Endothelial cell of umbilical vein (primary cell): ENCODE measurements at regions not wholly inside any gene's neighbourhood (a gene's known extent, or its start where the extent isn't known, plus 50 kb on each side); places are given as distances from the start of the nearest gene placed in this dataset.

Experiments used
- BruUV-seq: library from RNA; stranded (reverse); fragments of 400-500 nt; replicated peaks from 2 replicates; lab custom pipeline; 2021; lab: Mats Ljungman, UMichigan
- CTCF ChIA-PET: fragments of 300-600, 350-600 bp; sonication (Branson Sonifier 250); formaldehyde crosslinking; loops from one replicate; lab custom pipeline; 2021; ENCODE audit warnings: antibody characterized with exemption, inconsistent platforms; lab: Charles Lee
- POLR2A ChIA-PET: fragments of 300-600, 350-600 bp; sonication (Branson Sonifier 250); formaldehyde crosslinking; loops from one replicate; lab custom pipeline; 2021; ENCODE audit warnings: antibody characterized with exemption, inconsistent platforms; lab: Charles Lee
- DNase-seq: peaks from one replicate; pipeline ENCODE4 v3.0.0-alpha.2; 2011; ENCODE audit warnings: low read depth, low spot score
- FAIRE-seq: peaks from 2 replicates; lab custom pipeline; 2011; peaks lifted over from hg19 to GRCh38; lab: Jason Lieb, UNC
- H2AFZ ChIP-seq: 2 replicates; pipeline ENCODE4 v1.6.0; 2012; ENCODE audit warnings: low read depth, low read length, control low read depth, inconsistent platforms
- H3K27ac ChIP-seq: 2 replicates; pipeline ENCODE4 v1.5.1; 2011; ENCODE audit warnings: low read depth, mild to moderate bottlenecking, control low read depth, low read length, moderate library complexity; ENCODE audit not compliant: insufficient read depth
- H3K27me3 ChIP-seq, 2 experiments: 2 replicates each; pipeline versions ENCODE4 v1.6.0 to v1.6.1; 2011; ENCODE audit warnings: low read length in 2 of 2, mixed read lengths in 1 of 2; ENCODE audit not compliant: control insufficient read depth in 2 of 2, insufficient read depth in 2 of 2
- H3K36me3 ChIP-seq, 2 experiments: 2 replicates in 1 of 2; 3 replicates in 1 of 2; pipeline ENCODE4 v1.5.1; 2011; ENCODE audit warnings: low read length in 2 of 2, mild to moderate bottlenecking in 1 of 2, moderate library complexity in 1 of 2; ENCODE audit not compliant: control insufficient read depth in 2 of 2, insufficient read depth in 2 of 2; ENCODE audit errors: extremely low read depth in 1 of 2
- H3K4me1 ChIP-seq: 3 replicates; pipeline ENCODE4 v1.5.1; 2011; ENCODE audit warnings: mild to moderate bottlenecking, low read length; ENCODE audit not compliant: control insufficient read depth, insufficient read depth; ENCODE audit errors: extremely low read depth
- H3K4me2 ChIP-seq: 2 replicates; pipeline ENCODE4 v1.6.1; 2011; ENCODE audit warnings: low read length, control low read depth, mixed read lengths; ENCODE audit not compliant: insufficient read depth
- H3K4me3 ChIP-seq, 3 experiments: fragments of 200-600 bp in 1 of 3; sonication (generic), shearing (Covaris generic) in 1 of 3; replicated peaks in 1 of 3; 2 replicates each; pipeline ENCODE4 v1.5.1; 2011 to 2016; ENCODE audit warnings: control low read depth in 3 of 3, low read length in 3 of 3, mild to moderate bottlenecking in 2 of 3, inconsistent platforms in 1 of 3, low read depth in 1 of 3, moderate library complexity in 1 of 3; ENCODE audit not compliant: insufficient read depth in 1 of 3
- H3K79me2 ChIP-seq: 2 replicates; pipeline ENCODE4 v1.6.0; 2012; ENCODE audit warnings: low read length, inconsistent platforms; ENCODE audit not compliant: control insufficient read depth, insufficient read depth
- H3K9ac ChIP-seq: replicated peaks from 2 replicates; pipeline ENCODE3; 2011; ENCODE audit warnings: low read length, control low read depth; ENCODE audit not compliant: insufficient read depth; ENCODE audit errors: extremely low read depth
- H3K9me1 ChIP-seq: replicated peaks from 3 replicates; pipeline ENCODE4 v1.6.0; 2011; ENCODE audit warnings: mild to moderate bottlenecking, low read length; ENCODE audit not compliant: control insufficient read depth, insufficient read depth; ENCODE audit errors: extremely low read depth
- H3K9me3 ChIP-seq: replicated peaks from 2 replicates; pipeline ENCODE4 v1.5.1; 2012; ENCODE audit warnings: low read length, inconsistent platforms; ENCODE audit not compliant: control insufficient read depth, insufficient read depth
- H4K20me1 ChIP-seq: replicated peaks from 2 replicates; pipeline ENCODE3; 2011; ENCODE audit warnings: mild to moderate bottlenecking, low read length; ENCODE audit not compliant: control insufficient read depth, insufficient read depth; ENCODE audit errors: extremely low read depth
- EZH2 ChIP-seq: IDR thresholded peaks from 2 replicates; pipeline ENCODE4 v1.6.1; 2012; ENCODE audit warnings: borderline replicate concordance, low read depth, mild to moderate bottlenecking, moderate library complexity, low read length, inconsistent platforms; ENCODE audit not compliant: severe bottlenecking
- FOS ChIP-seq: IDR thresholded peaks from 2 replicates; pipeline ENCODE4 v1.6.1; 2011; ENCODE audit warnings: mild to moderate bottlenecking, low read length, moderate library complexity, borderline replicate concordance; ENCODE audit not compliant: insufficient read depth
- JUN ChIP-seq: IDR thresholded peaks from 2 replicates; pipeline ENCODE4 v1.6.1; 2011; ENCODE audit warnings: borderline replicate concordance, low read depth; ENCODE audit not compliant: insufficient read length, insufficient read depth
- MYC ChIP-seq: IDR thresholded peaks from one replicate; pipeline ENCODE4 v1.6.1; 2011; ENCODE audit warnings: mild to moderate bottlenecking, low read depth, low read length
- POLR2A ChIP-seq: IDR thresholded peaks from 2 replicates; pipeline ENCODE4 v1.6.1; 2012; ENCODE audit warnings: low read depth, mild to moderate bottlenecking, control low read depth, low read length
- POLR2AphosphoS5 ChIP-seq: IDR thresholded peaks from 2 replicates; pipeline ENCODE4 v1.6.1; 2012; ENCODE audit warnings: low read depth, mild to moderate bottlenecking, control low read depth, low read length, moderate library complexity; ENCODE audit not compliant: insufficient read depth
- dilution Hi-C: fragments of 300-500 bp; cut with MboI; formaldehyde crosslinking; loops from one replicate; pipeline ENCODE4 v1.15.0; 2019; ENCODE audit warnings: low sequenced_read_pairs; ENCODE audit not compliant: extremely low pct_ligation_motif_present
- intact Hi-C: fragments of 100-400 bp; cut with micrococcal nuclease; formaldehyde crosslinking; loops from one replicate; pipeline ENCODE4 v1.10.0; 2022
- TF ChIP-seq, protein P1 (sequence below): IDR thresholded peaks from 2 replicates; pipeline ENCODE4 v1.6.1; 2011; ENCODE audit not compliant: insufficient read depth, insufficient read length
- TF ChIP-seq, protein P2 (sequence below), 2 donors: IDR thresholded peaks; 1 replicate in 1 of 2; 2 replicates in 1 of 2; pipeline ENCODE4 v1.5.1; 2011; ENCODE audit warnings: low read length in 2 of 2, mild to moderate bottlenecking in 2 of 2, moderate library complexity in 2 of 2, control low read depth in 1 of 2, inconsistent platforms in 1 of 2, low read depth in 1 of 2; ENCODE audit not compliant: insufficient read depth in 1 of 2; ENCODE audit errors: extremely low read depth in 1 of 2

DNA sequence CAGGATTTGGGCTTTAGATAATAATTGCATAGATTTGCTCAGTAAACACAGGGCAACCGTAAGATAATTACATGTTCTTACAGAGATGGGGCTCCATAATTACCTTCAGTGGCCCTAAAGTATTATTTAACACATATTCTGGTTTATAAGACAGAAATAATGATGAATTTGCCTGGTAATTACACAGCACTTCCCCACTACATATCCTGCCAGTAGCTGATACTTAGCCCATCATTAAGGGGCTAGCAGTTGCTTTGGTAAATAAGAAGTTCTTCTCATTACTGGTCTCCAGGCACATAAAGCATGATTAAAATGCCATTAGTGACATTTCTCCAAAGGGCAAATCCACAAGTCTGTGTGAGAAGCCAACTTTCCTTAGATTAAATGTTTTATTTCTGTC, 158.7 kb downstream of the NUAK1 start:
- no peak overlapping the region for H3K27ac ChIP-seq
- DNase-seq (no peak), FAIRE-seq (no peak)
- BruUV-seq, result no TSS peak
- no peak overlapping the region for H3K4me2 ChIP-seq
- H4K20me1 ChIP-seq, result no peaks in the 10 kb centered on the region
- dilution Hi-C loops (no loop called here), intact Hi-C loops (no loop called here)
- H2AFZ ChIP-seq, result no peak overlapping the region
- no peak overlapping the region for H3K4me3 ChIP-seq
- H3K9me3 ChIP-seq, result no peaks in the 10 kb centered on the region
- H3K79me2 ChIP-seq, result no peaks in the 10 kb centered on the region
- no peak overlapping the region for H3K9ac ChIP-seq
- no peaks in the 10 kb centered on the region for H3K4me1 ChIP-seq
- peaks cover 3 to 4% of the 10 kb centered on the region in 2 experiments for H3K27me3 ChIP-seq
- H3K9me1 ChIP-seq, result no peaks in the 10 kb centered on the region
- no peaks in the 10 kb centered on the region for H3K36me3 ChIP-seq
- ChIA-PET CTCF (no interaction called here), POLR2A (no interaction called here)
- no peak for TF ChIP-seq MYC
- TF ChIP-seq POLR2AphosphoS5, result no peak
- TF ChIP-seq JUN, result no peak
- TF ChIP-seq, protein P1, sequence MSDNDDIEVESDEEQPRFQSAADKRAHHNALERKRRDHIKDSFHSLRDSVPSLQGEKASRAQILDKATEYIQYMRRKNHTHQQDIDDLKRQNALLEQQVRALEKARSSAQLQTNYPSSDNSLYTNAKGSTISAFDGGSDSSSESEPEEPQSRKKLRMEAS, result no peak
- TF ChIP-seq, protein P2, sequence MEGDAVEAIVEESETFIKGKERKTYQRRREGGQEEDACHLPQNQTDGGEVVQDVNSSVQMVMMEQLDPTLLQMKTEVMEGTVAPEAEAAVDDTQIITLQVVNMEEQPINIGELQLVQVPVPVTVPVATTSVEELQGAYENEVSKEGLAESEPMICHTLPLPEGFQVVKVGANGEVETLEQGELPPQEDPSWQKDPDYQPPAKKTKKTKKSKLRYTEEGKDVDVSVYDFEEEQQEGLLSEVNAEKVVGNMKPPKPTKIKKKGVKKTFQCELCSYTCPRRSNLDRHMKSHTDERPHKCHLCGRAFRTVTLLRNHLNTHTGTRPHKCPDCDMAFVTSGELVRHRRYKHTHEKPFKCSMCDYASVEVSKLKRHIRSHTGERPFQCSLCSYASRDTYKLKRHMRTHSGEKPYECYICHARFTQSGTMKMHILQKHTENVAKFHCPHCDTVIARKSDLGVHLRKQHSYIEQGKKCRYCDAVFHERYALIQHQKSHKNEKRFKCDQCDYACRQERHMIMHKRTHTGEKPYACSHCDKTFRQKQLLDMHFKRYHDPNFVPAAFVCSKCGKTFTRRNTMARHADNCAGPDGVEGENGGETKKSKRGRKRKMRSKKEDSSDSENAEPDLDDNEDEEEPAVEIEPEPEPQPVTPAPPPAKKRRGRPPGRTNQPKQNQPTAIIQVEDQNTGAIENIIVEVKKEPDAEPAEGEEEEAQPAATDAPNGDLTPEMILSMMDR (IDR thresholded peaks at IDR 0.05; ENCODE audit: extremely low read depth in 1 of 2, insufficient read depth in 1 of 2, low read depth in 1 of 2, low read length in 2 of 2), result no peak
- TF ChIP-seq EZH2, result no peak
- no peak for TF ChIP-seq POLR2A
- no peak for TF ChIP-seq FOS
